HepG2 (cell line): ENCODE measurements at regions not wholly inside any gene's neighbourhood (a gene's known extent, or its start where the extent isn't known, plus 50 kb on each side); places are given as distances from the start of the nearest gene placed in this dataset.

Experiments
- ATAC-seq: fragments of 200-7000 bp; cut with Tn5 transposase; 3 replicates; pipeline ENCODE4 v1.9.1; 2020; ENCODE audit warnings: mild to moderate bottlenecking, moderate library complexity
- BruUV-seq: library from RNA; stranded (reverse); fragments of 400-500 nt; replicated peaks from 2 replicates; lab custom pipeline; 2021; lab: Mats Ljungman, UMichigan
- CTCF ChIA-PET: fragments of 300-600 bp; formaldehyde crosslinking; extraction: SDS; loops from one replicate; lab custom pipeline; 2021; ENCODE audit warnings: low total read pairs, inconsistent platforms, low intra/inter-chr PET ratio; lab: Yijun Ruan, JAX
- POLR2A ChIA-PET: fragments of 350-600 bp; sonication (Branson Sonifier 250); formaldehyde crosslinking; loops from one replicate; lab custom pipeline; 2020; ENCODE audit warnings: antibody characterized with exemption, inconsistent platforms; lab: Yijun Ruan, JAX
- DNase-seq: peaks from one replicate; pipeline ENCODE4 v3.0.0-alpha.2; 2015; ENCODE audit warnings: low spot score
- FAIRE-seq: peaks from 3 replicates; lab custom pipeline; 2011; peaks lifted over from hg19 to GRCh38; lab: Jason Lieb, UNC
- H2AFZ ChIP-seq: one replicate; pipeline ENCODE4 v1.6.1; 2011; ENCODE audit warnings: low read length, inconsistent platforms
- H3K27ac ChIP-seq: fragments of 300-600 bp; 3 replicates; pipeline ENCODE4 v1.8.0; 2011; ENCODE audit warnings: mixed run types, mild to moderate bottlenecking, mixed read lengths, low read length, inconsistent platforms; ENCODE audit not compliant: insufficient read depth; ENCODE audit errors: extremely low read length
- H3K27me3 ChIP-seq, 2 experiments: fragments of 200-600 bp in 1 of 2; 2 replicates in 1 of 2; 3 replicates in 1 of 2; pipeline versions ENCODE4 v1.6.0 to v1.8.0; 2011; ENCODE audit warnings: low read length in 2 of 2, mild to moderate bottlenecking in 2 of 2, moderate library complexity in 2 of 2, inconsistent platforms in 1 of 2; ENCODE audit not compliant: insufficient read depth in 2 of 2, control insufficient read depth in 1 of 2
- H3K36me3 ChIP-seq, 2 experiments: fragments of 200-600 bp in 1 of 2; replicated peaks in 1 of 2; 2 replicates in 1 of 2; 3 replicates in 1 of 2; pipeline versions ENCODE4 v1.5.1 to v1.8.0; 2011; ENCODE audit warnings: low read length in 2 of 2, inconsistent platforms in 1 of 2; ENCODE audit not compliant: insufficient read depth in 2 of 2, control insufficient read depth in 1 of 2
- H3K4me1 ChIP-seq: 2 replicates; pipeline ENCODE4 v1.5.1; 2012; ENCODE audit warnings: low read length, inconsistent platforms; ENCODE audit not compliant: insufficient read depth
- H3K4me2 ChIP-seq: 2 replicates; pipeline ENCODE4 v1.6.0; 2011; ENCODE audit warnings: low read depth, low read length, inconsistent platforms
- H3K4me3 ChIP-seq, 3 experiments: fragments of 200-600 bp in 1 of 3; sonication (generic), shearing (Covaris generic) in 1 of 3; replicated peaks in 1 of 3; 2 replicates each; pipeline ENCODE4 v1.5.1; 2011 to 2016; ENCODE audit warnings: low read length in 3 of 3, inconsistent platforms in 2 of 3, low read depth in 2 of 3, mild to moderate bottlenecking in 2 of 3, control low read depth in 1 of 3, mixed read lengths in 1 of 3; ENCODE audit not compliant: insufficient read depth in 1 of 3
- H3K79me2 ChIP-seq: one replicate; pipeline ENCODE4 v1.6.1; 2011; ENCODE audit warnings: low read length, inconsistent platforms; ENCODE audit not compliant: insufficient read depth
- H3K9ac ChIP-seq: 2 replicates; pipeline ENCODE4 v1.6.0; 2011; ENCODE audit warnings: mild to moderate bottlenecking, low read depth, low read length, inconsistent platforms; ENCODE audit not compliant: insufficient read depth
- H3K9me3 ChIP-seq: 2 replicates; pipeline ENCODE4 v1.5.1; 2012; ENCODE audit warnings: mild to moderate bottlenecking, low read length
- H4K20me1 ChIP-seq: 2 replicates; pipeline ENCODE4 v1.6.0; 2011; ENCODE audit warnings: inconsistent platforms, mild to moderate bottlenecking, low read length, moderate library complexity; ENCODE audit not compliant: insufficient read depth
- AGO1 ChIP-seq: fragments of 200-400 bp; formaldehyde crosslinking; IDR thresholded peaks from 2 replicates; pipeline ENCODE4 v1.6.1; 2017; ENCODE audit warnings: mild to moderate bottlenecking, low read depth, low read length, moderate library complexity; ENCODE audit not compliant: poor library complexity, severe bottlenecking
- ATF7-NPFF ChIP-seq: sonication (generic); formaldehyde crosslinking; IDR thresholded peaks from 2 replicates; pipeline ENCODE4 v1.8.1; 2023; ENCODE audit warnings: mild to moderate bottlenecking, low read depth, missing genetic modification reagents, moderate library complexity
- CBFB ChIP-seq: sonication (generic); formaldehyde crosslinking; IDR thresholded peaks from 2 replicates; pipeline ENCODE4 v1.4.0; 2020; ENCODE audit warnings: missing genetic modification reagents
- HHEX ChIP-seq: IDR thresholded peaks from 2 replicates; pipeline ENCODE4 v1.6.1; 2016; ENCODE audit warnings: control low read depth
- NFKBIZ ChIP-seq: IDR thresholded peaks from 2 replicates; pipeline ENCODE4 v1.6.1; 2018; ENCODE audit warnings: missing genetic modification reagents, missing compliant biosample characterization
- NFYC ChIP-seq: IDR thresholded peaks from 2 replicates; pipeline ENCODE4 v1.6.1; 2016; ENCODE audit warnings: missing genetic modification reagents, missing compliant biosample characterization
- PTBP1 ChIP-seq: fragments of 200-400 bp; formaldehyde crosslinking; IDR thresholded peaks from 2 replicates; pipeline ENCODE4 v1.6.1; 2018; ENCODE audit warnings: low read length, low read depth; ENCODE audit not compliant: poor library complexity, severe bottlenecking
- SYNCRIP ChIP-seq: fragments of 200-400 bp; formaldehyde crosslinking; IDR thresholded peaks from 2 replicates; pipeline ENCODE4 v1.6.1; 2018; ENCODE audit warnings: mild to moderate bottlenecking, low read depth, low read length; ENCODE audit not compliant: insufficient read depth
- TARDBP ChIP-seq: sonication (generic); formaldehyde crosslinking; IDR thresholded peaks from 2 replicates; pipeline ENCODE4 v1.8.0; 2022; ENCODE audit warnings: mild to moderate bottlenecking, missing genetic modification reagents
- TRIM24 ChIP-seq: sonication (generic); formaldehyde crosslinking; IDR thresholded peaks from 2 replicates; pipeline ENCODE4 v1.8.0; 2022; ENCODE audit warnings: mild to moderate bottlenecking, missing genetic modification reagents
- XBP1 ChIP-seq: sonication (generic); formaldehyde crosslinking; IDR thresholded peaks from 2 replicates; pipeline ENCODE4 v1.5.0; 2020; ENCODE audit warnings: missing genetic modification reagents
- ZBTB38 ChIP-seq: sonication (generic); formaldehyde crosslinking; IDR thresholded peaks from 2 replicates; pipeline ENCODE4 v1.5.1; 2020; ENCODE audit warnings: mild to moderate bottlenecking, missing genetic modification reagents
- ZBTB7A ChIP-seq: sonication (generic); formaldehyde crosslinking; IDR thresholded peaks from 2 replicates; pipeline ENCODE4 v1.8.0; 2022; ENCODE audit warnings: mild to moderate bottlenecking, missing genetic modification reagents
- ZFP36L2 ChIP-seq: sonication (generic); formaldehyde crosslinking; IDR thresholded peaks from 2 replicates; pipeline ENCODE4 v1.4.0; 2020; ENCODE audit warnings: missing genetic modification reagents
- ZMYM3 ChIP-seq: sonication (generic); formaldehyde crosslinking; IDR thresholded peaks from 2 replicates; pipeline ENCODE4 v1.5.1; 2020; ENCODE audit warnings: mild to moderate bottlenecking, missing genetic modification reagents
- ZNF557 ChIP-seq: sonication (generic); formaldehyde crosslinking; IDR thresholded peaks from 2 replicates; pipeline ENCODE4 v1.4.0; 2020; ENCODE audit warnings: missing genetic modification reagents
- ZNF615 ChIP-seq: sonication (generic); formaldehyde crosslinking; IDR thresholded peaks from 2 replicates; pipeline ENCODE4 v1.5.0; 2020; ENCODE audit warnings: mild to moderate bottlenecking, missing genetic modification reagents, borderline replicate concordance
- ZZZ3 ChIP-seq: sonication (generic); formaldehyde crosslinking; IDR thresholded peaks from 2 replicates; pipeline ENCODE4 v1.4.0; 2020; ENCODE audit warnings: missing genetic modification reagents, mild to moderate bottlenecking, borderline replicate concordance
- WGBS: methylation state at CpG from one replicate; pipeline ENCODE4 v1.1.6; 2017; ENCODE audit warnings: low lambda C conversion rate; 5-methylcytosine and 5-hydroxymethylcytosine counted together
- in situ Hi-C: cut with HindIII; loops from 2 replicates; pipeline ENCODE4 v1.10.0; 2017; ENCODE audit warnings: low pct_unique_long_range_greater_than_20kb; ENCODE audit not compliant: extremely low pct_ligation_motif_present
- intact Hi-C: fragments of 100-400 bp; cut with micrococcal nuclease; formaldehyde crosslinking; loops from one replicate; pipeline ENCODE4 v1.10.0; 2022; ENCODE audit not compliant: unreplicated experiment
- TF ChIP-seq, protein P1 (sequence below): sonication (generic); formaldehyde crosslinking; IDR thresholded peaks from 2 replicates; pipeline ENCODE4 v1.5.0; 2020; ENCODE audit warnings: mild to moderate bottlenecking, missing genetic modification reagents, borderline replicate concordance

DNA sequence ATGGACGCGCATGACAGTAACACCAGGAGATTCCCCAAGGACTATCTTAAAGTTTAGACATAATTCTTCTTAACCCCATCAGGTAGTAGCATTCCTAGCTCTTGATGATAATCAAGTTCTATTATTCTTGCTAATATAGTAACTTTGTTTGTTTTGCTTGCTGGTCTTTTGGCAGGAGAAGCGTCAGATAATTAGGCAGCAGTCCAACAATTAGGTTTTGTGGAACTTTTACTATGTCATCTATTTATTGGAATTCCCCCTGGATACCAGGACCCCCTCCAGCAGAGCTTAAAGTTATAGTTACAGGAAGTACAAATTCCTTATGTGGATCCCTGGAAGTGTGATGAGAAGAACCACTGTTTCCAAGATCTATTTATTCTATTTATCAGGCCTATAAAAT is 1138.0 kb upstream of the FAM98A start:
- no peaks in the 10 kb centered on the region for H4K20me1 ChIP-seq
- WGBS = 32% methylated on average over 3 of the region's 3 CpGs
- no peak for DNase-seq
- TF ChIP-seq ZNF557 = no peak
- no peak for TF ChIP-seq PTBP1
- no peak for TF ChIP-seq AGO1
- TF ChIP-seq TARDBP (CRISPR knock-in tag) = no peak
- no peak for TF ChIP-seq CBFB (CRISPR knock-in tag)
- TF ChIP-seq ATF7-NPFF (CRISPR knock-in tag) = no peak
- no peak for TF ChIP-seq ZBTB38 (CRISPR knock-in tag)
- no peak for TF ChIP-seq NFKBIZ (CRISPR knock-in tag)
- TF ChIP-seq ZFP36L2 (CRISPR knock-in tag) = no peak
- TF ChIP-seq ZBTB7A = no peak
- no peak for TF ChIP-seq ZZZ3 (CRISPR knock-in tag)
- no peak for TF ChIP-seq XBP1 (CRISPR knock-in tag)
- H3K27ac ChIP-seq = no peak overlapping the region
- intact Hi-C loops = no loop called here
- H3K36me3 ChIP-seq = no peaks in the 10 kb centered on the region
- no peak for FAIRE-seq
- no peak overlapping the region for H3K4me3 ChIP-seq
- ChIA-PET CTCF (no interaction called here), POLR2A (no interaction called here)
- H3K79me2 ChIP-seq = no peaks in the 10 kb centered on the region
- no peak for ATAC-seq
- H2AFZ ChIP-seq = no peak overlapping the region
- no peaks in the 10 kb centered on the region for H3K4me1 ChIP-seq
- in situ Hi-C loops = no loop called here
- no TSS peak for BruUV-seq
- H3K9me3 ChIP-seq = 0 out of 2 replicates have a peak, but pooled peaks cover 4% of the 10 kb centered on the region
- H3K4me2 ChIP-seq = no peak overlapping the region
- no peak overlapping the region for H3K9ac ChIP-seq
- H3K27me3 ChIP-seq = no peaks in the 10 kb centered on the region

DNA sequence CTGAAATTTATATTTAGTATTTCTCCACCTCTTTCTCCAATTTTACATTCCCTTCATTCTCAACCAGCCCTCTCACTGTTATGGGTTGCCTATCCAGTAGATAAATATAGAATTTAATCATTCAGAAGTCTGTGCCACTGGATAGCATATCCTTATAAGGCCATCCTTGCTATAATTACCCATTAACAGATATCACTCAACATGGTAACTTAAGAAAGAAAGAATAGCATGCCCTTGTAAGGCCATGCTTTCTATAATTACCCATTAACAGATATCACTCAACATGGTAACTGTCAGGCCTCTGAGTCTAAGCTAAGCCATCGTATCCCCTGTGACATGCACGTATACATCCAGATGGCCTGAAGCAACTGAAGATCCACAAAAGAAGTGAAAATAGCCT is 1137.4 kb upstream of the FAM98A start:
- BruUV-seq = no TSS peak
- DNase-seq = no peak
- no peak overlapping the region for H3K9ac ChIP-seq
- no peaks in the 10 kb centered on the region for H3K79me2 ChIP-seq
- no peaks in the 10 kb centered on the region for H3K27me3 ChIP-seq
- ATAC-seq = no peak
- H3K9me3 ChIP-seq = 0 out of 2 replicates have a peak, but pooled peaks cover 4% of the 10 kb centered on the region
- no peak overlapping the region for H3K4me2 ChIP-seq
- H3K27ac ChIP-seq = no peak overlapping the region
- H3K4me3 ChIP-seq = no peak overlapping the region
- intact Hi-C loops (no loop called here), in situ Hi-C loops (no loop called here)
- H2AFZ ChIP-seq = no peak overlapping the region
- POLR2A ChIA-PET = no interaction called here
- 5% methylated on average over 2 of the region's 2 CpGs for WGBS
- H3K4me1 ChIP-seq = no peaks in the 10 kb centered on the region
- CTCF ChIA-PET = no interaction called here
- no peak for FAIRE-seq
- H4K20me1 ChIP-seq = no peaks in the 10 kb centered on the region
- H3K36me3 ChIP-seq = no peaks in the 10 kb centered on the region
- TF ChIP-seq ZMYM3 = no peak
- no peak for TF ChIP-seq ZNF615 (CRISPR knock-in tag)
- TF ChIP-seq NFYC = no peak
- TF ChIP-seq HHEX (CRISPR knock-in tag) = no peak
- no peak for TF ChIP-seq TRIM24 (CRISPR knock-in tag)
- TF ChIP-seq, protein P1, sequence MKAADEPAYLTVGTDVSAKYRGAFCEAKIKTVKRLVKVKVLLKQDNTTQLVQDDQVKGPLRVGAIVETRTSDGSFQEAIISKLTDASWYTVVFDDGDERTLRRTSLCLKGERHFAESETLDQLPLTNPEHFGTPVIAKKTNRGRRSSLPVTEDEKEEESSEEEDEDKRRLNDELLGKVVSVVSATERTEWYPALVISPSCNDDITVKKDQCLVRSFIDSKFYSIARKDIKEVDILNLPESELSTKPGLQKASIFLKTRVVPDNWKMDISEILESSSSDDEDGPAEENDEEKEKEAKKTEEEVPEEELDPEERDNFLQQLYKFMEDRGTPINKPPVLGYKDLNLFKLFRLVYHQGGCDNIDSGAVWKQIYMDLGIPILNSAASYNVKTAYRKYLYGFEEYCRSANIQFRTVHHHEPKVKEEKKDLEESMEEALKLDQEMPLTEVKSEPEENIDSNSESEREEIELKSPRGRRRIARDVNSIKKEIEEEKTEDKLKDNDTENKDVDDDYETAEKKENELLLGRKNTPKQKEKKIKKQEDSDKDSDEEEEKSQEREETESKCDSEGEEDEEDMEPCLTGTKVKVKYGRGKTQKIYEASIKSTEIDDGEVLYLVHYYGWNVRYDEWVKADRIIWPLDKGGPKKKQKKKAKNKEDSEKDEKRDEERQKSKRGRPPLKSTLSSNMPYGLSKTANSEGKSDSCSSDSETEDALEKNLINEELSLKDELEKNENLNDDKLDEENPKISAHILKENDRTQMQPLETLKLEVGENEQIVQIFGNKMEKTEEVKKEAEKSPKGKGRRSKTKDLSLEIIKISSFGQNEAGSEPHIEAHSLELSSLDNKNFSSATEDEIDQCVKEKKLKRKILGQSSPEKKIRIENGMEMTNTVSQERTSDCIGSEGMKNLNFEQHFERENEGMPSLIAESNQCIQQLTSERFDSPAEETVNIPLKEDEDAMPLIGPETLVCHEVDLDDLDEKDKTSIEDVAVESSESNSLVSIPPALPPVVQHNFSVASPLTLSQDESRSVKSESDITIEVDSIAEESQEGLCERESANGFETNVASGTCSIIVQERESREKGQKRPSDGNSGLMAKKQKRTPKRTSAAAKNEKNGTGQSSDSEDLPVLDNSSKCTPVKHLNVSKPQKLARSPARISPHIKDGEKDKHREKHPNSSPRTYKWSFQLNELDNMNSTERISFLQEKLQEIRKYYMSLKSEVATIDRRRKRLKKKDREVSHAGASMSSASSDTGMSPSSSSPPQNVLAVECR (CRISPR knock-in tag) = no peak
- TF ChIP-seq SYNCRIP = no peak
